Activated CD4-positive, alpha-beta T cell treated with anti-CD3 and anti-CD28 coated beads, Interleukin-2, amount 10 ng/mL, durations not matched to agents 24 days and 14 days (primary cell): ENCODE measurements at regions not wholly inside any gene's neighbourhood (a gene's known extent, or its start where the extent isn't known, plus 50 kb on each side); places are given as distances from the start of the nearest gene placed in this dataset.
A peak's percentile ranks its signal among the peaks of the same experiment; 100 is the strongest.

Experiments used
- DNase-seq: peaks from one replicate; pipeline ENCODE4 v3.0.0; 2022
- H3K27ac Mint-ChIP-seq: one replicate; pipeline ENCODE4 v1.8.0; 2022; ENCODE audit warnings: mild to moderate bottlenecking, mixed read lengths
- H3K27me3 Mint-ChIP-seq: one replicate; pipeline ENCODE4 v1.8.0; 2022; ENCODE audit warnings: mixed read lengths
- H3K36me3 Mint-ChIP-seq: one replicate; pipeline ENCODE4 v1.8.0; 2022; ENCODE audit warnings: low read depth, mild to moderate bottlenecking, mixed read lengths
- H3K4me1 Mint-ChIP-seq: one replicate; pipeline ENCODE4 v1.8.0; 2021; ENCODE audit warnings: mixed read lengths
- H3K4me3 Mint-ChIP-seq: one replicate; pipeline ENCODE4 v1.8.0; 2022; ENCODE audit warnings: mild to moderate bottlenecking, moderate library complexity, mixed read lengths
- H3K9me3 Mint-ChIP-seq: one replicate; pipeline ENCODE4 v1.8.0; 2021; ENCODE audit warnings: mixed read lengths
- intact Hi-C: fragments of 100-400 bp; cut with micrococcal nuclease; formaldehyde crosslinking; loops from one replicate; pipeline ENCODE4 v1.15.1; 2023

GRCh38 chr6:135129136-135129856 is 51.8 kb upstream of the MYB start:
- Mint-ChIP-seq H3K36me3 (peaks cover 2% of the 10 kb centered on the region), H3K4me1 (peaks cover 46% of the 10 kb centered on the region), H3K9me3 (peaks cover 6% of the 10 kb centered on the region), H3K27me3 (no peaks in the 10 kb centered on the region), H3K4me3 (peak overlapping the region; percentile 73), H3K27ac (peak overlapping the region; percentile 91)
- DNase-seq, result peak; percentile 76
- intact Hi-C loops, result loop anchor here (2.0 kb wide), 1 partner anchor 840 kb away; no protein-coding TSS in a partner anchor

GRCh38 chr6:135128268-135128914 is 52.7 kb upstream of the MYB start:
- Mint-ChIP-seq H3K9me3 (peaks cover 13% of the 10 kb centered on the region), H3K36me3 (peaks cover 4% of the 10 kb centered on the region), H3K4me1 (peaks cover 42% of the 10 kb centered on the region), H3K27me3 (no peaks in the 10 kb centered on the region), H3K27ac (peak overlapping the region; percentile 91), H3K4me3 (peak overlapping the region; percentile 73)
- intact Hi-C loops, result loop anchor here (1.0 to 2.0 kb wide), 6 partner anchors 11 to 840 kb away; no protein-coding TSS in a partner anchor
- DNase-seq, result peak; percentile 86

- intact Hi-C loops, result no loop called here
- Mint-ChIP-seq H3K36me3 (peaks cover 5% of the 10 kb centered on the region), H3K4me3 (no peak overlapping the region), H3K4me1 (peaks cover 37% of the 10 kb centered on the region), H3K27me3 (no peaks in the 10 kb centered on the region), H3K9me3 (peaks cover 13% of the 10 kb centered on the region), H3K27ac (peak overlapping the region; percentile 67)
- DNase-seq, result peak; percentile 59
These were observed 54.4 kb upstream of the MYB start for GRCh38 chr6:135126729-135127128.

GRCh38 chr6:135126034-135126433 is 55.1 kb upstream of the MYB start:
- intact Hi-C loops, result no loop called here

GRCh38 chr6:135121434-135121833 is 59.7 kb upstream of the MYB start:
- H3K36me3 Mint-ChIP-seq, result peaks cover 5% of the 10 kb centered on the region
- peaks cover 43% of the 10 kb centered on the region for H3K4me1 Mint-ChIP-seq
- intact Hi-C loops, result no loop called here
- H3K4me3 Mint-ChIP-seq, result no peak overlapping the region
- H3K27ac Mint-ChIP-seq, result peak overlapping the region; percentile 68
- H3K9me3 Mint-ChIP-seq, result peaks cover 17% of the 10 kb centered on the region
- no peaks in the 10 kb centered on the region for H3K27me3 Mint-ChIP-seq
- no peak for DNase-seq

More at GRCh38 chr6:135126034-135126433, 55.1 kb upstream of the MYB start:
- Mint-ChIP-seq H3K36me3 (peaks cover 6% of the 10 kb centered on the region), H3K27ac (no peak overlapping the region), H3K9me3 (peaks cover 13% of the 10 kb centered on the region), H3K4me1 (peaks cover 44% of the 10 kb centered on the region), H3K27me3 (no peaks in the 10 kb centered on the region), H3K4me3 (no peak overlapping the region)
- no peak for DNase-seq

- peak; percentile 56 for DNase-seq
- H3K27me3 Mint-ChIP-seq, result no peaks in the 10 kb centered on the region
- peaks cover 4% of the 10 kb centered on the region for H3K9me3 Mint-ChIP-seq
- peak overlapping the region; percentile 96 for H3K27ac Mint-ChIP-seq
- intact Hi-C loops, result loop anchor here (10.0 kb wide), 1 partner anchor 527 kb away; no protein-coding TSS in a partner anchor
- H3K4me1 Mint-ChIP-seq, result peaks cover 60% of the 10 kb centered on the region
- peak overlapping the region; percentile 73 for H3K4me3 Mint-ChIP-seq
- H3K36me3 Mint-ChIP-seq, result peaks cover 3% of the 10 kb centered on the region
These were observed 62.9 kb upstream of the MYB start for GRCh38 chr6:135118134-135118730.

- Mint-ChIP-seq H3K27ac (peak overlapping the region; percentile 96), H3K4me1 (peaks cover 68% of the 10 kb centered on the region), H3K36me3 (peaks cover 9% of the 10 kb centered on the region), H3K4me3 (peak overlapping the region; percentile 73), H3K9me3 (peaks cover 11% of the 10 kb centered on the region), H3K27me3 (no peaks in the 10 kb centered on the region)
- intact Hi-C loops, result loop anchor here (1.0 to 10.0 kb wide), 3 partner anchors 11 to 527 kb away; no protein-coding TSS in a partner anchor
- DNase-seq, result peak; percentile 81
These were observed 62.9 kb upstream of the HBS1L start for GRCh38 chr6:135117413-135117968.

GRCh38 chr6:135116571-135116970 is 61.9 kb upstream of the HBS1L start:
- Mint-ChIP-seq H3K27ac (peak overlapping the region; percentile 96), H3K36me3 (peaks cover 9% of the 10 kb centered on the region), H3K27me3 (no peaks in the 10 kb centered on the region), H3K4me3 (peak overlapping the region; percentile 73), H3K4me1 (peaks cover 70% of the 10 kb centered on the region), H3K9me3 (peaks cover 14% of the 10 kb centered on the region)
- intact Hi-C loops, result loop anchor here (10.0 kb wide), 1 partner anchor 528 kb away; no protein-coding TSS in a partner anchor
- peak; percentile 68 for DNase-seq

GRCh38 chr6:135115834-135116233 is 61.2 kb upstream of the HBS1L start:
- H3K4me1 Mint-ChIP-seq, result peaks cover 66% of the 10 kb centered on the region
- intact Hi-C loops, result loop anchor here (1.0 to 10.0 kb wide), 3 partner anchors 29 to 529 kb away; no protein-coding TSS in a partner anchor

GRCh38 chr6:135115411-135115810 is 60.8 kb upstream of the HBS1L start:
- Mint-ChIP-seq H3K27ac (peak overlapping the region; percentile 96), H3K9me3 (peaks cover 10% of the 10 kb centered on the region), H3K36me3 (peaks cover 7% of the 10 kb centered on the region), H3K4me1 (peaks cover 63% of the 10 kb centered on the region), H3K4me3 (peak overlapping the region; percentile 59), H3K27me3 (no peaks in the 10 kb centered on the region)
- intact Hi-C loops, result loop anchor here (1.0 to 10.0 kb wide), 3 partner anchors 30 to 529 kb away; no protein-coding TSS in a partner anchor
- peak; percentile 58 for DNase-seq

More at GRCh38 chr6:135115834-135116233, 61.2 kb upstream of the HBS1L start:
- H3K4me3 Mint-ChIP-seq, result peak overlapping the region; percentile 59
- peaks cover 12% of the 10 kb centered on the region for H3K9me3 Mint-ChIP-seq
- DNase-seq, result peak; percentile 64
- H3K27me3 Mint-ChIP-seq, result no peaks in the 10 kb centered on the region
- peak overlapping the region; percentile 96 for H3K27ac Mint-ChIP-seq
- H3K36me3 Mint-ChIP-seq, result peaks cover 7% of the 10 kb centered on the region

- Mint-ChIP-seq H3K27ac (peak overlapping the region; percentile 96), H3K4me1 (peaks cover 69% of the 10 kb centered on the region), H3K36me3 (peaks cover 7% of the 10 kb centered on the region), H3K4me3 (peak overlapping the region; percentile 64), H3K9me3 (peaks cover 10% of the 10 kb centered on the region), H3K27me3 (no peaks in the 10 kb centered on the region)
- peak; percentile 85 for DNase-seq
- intact Hi-C loops, result loop anchor here (1.0 to 10.0 kb wide), 11 partner anchors 20 to 867 kb away; partner anchors contain the start of gene HBS1L
These were observed 59.9 kb upstream of the HBS1L start for GRCh38 chr6:135114355-135115145.

GRCh38 chr6:135113860-135114259 is 59.2 kb upstream of the HBS1L start:
- intact Hi-C loops, result loop anchor here (1.0 to 10.0 kb wide), 10 partner anchors 20 to 867 kb away; partner anchors contain the start of gene HBS1L
- peak overlapping the region; percentile 96 for H3K27ac Mint-ChIP-seq
- peaks cover 68% of the 10 kb centered on the region for H3K4me1 Mint-ChIP-seq
- peak; percentile 55 for DNase-seq
- peak overlapping the region; percentile 64 for H3K4me3 Mint-ChIP-seq
- peaks cover 10% of the 10 kb centered on the region for H3K9me3 Mint-ChIP-seq
- H3K36me3 Mint-ChIP-seq, result peaks cover 7% of the 10 kb centered on the region
- H3K27me3 Mint-ChIP-seq, result no peaks in the 10 kb centered on the region
